ENCODE measurements at regions not wholly inside any gene's neighbourhood (a gene's known extent, or its start where the extent isn't known, plus 50 kb on each side); places are given as distances from the start of the nearest gene placed in this dataset.

- no peaks in the 10 kb centered on the region for H3K9me3 ChIP-seq (replicated peaks)
- DNase-seq: no peak
- H3K4me1 ChIP-seq: no peaks in the 10 kb centered on the region
- intact Hi-C loops (cut with micrococcal nuclease): no loop called here
- TF ChIP-seq CTCF (IDR thresholded peaks at IDR 0.05; ENCODE audit: borderline replicate concordance): no peak
- no peaks in the 10 kb centered on the region for H3K27me3 ChIP-seq (ENCODE audit: low read depth)
- H3K27ac ChIP-seq (replicated peaks): no peak overlapping the region
- no peak overlapping the region for H3K4me3 ChIP-seq
- H3K36me3 ChIP-seq: no peaks in the 10 kb centered on the region
These were observed 60.9 kb upstream of the MYEOV start for GRCh38 chr11:69232821-69233743.

DNA sequence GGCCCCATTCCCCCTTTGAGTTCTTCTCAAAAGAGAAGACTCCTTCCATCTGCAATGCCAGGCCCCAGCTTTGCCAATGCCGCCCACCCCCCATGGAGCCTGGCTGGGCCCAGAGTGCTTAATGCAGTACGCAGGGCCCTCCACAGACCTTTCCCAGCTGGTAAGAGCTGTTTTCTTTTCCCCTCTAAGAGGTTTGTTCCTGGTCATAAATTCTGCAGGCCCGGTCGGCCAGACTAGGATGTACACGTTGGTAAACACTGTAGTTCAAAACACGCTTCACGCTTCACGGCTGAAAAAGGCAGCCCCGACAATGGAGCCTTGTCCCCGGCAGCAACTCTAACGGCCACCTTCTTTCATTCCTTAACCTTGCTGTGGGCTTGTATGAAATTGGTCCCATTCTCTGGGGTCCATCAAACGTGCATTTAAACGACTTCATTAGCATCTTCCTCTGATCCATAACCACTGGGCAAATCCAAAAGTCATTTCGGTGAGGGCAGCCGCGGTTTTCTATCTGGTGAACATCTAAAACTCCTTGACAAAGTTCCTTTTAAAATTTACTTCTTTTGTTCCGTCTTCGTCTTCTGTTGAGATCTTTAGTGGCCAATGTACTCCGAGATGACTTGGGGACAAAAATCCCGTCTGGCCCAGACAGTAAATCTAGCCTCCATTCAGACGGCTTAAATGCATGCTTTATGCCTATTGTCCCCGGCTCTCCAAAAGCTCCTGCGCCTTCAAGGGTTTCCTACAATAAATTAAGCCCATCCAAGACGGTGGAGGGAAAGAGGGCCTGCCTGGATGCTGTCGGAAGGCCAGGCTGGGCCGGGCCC is 60.0 kb upstream of the MYEOV start:
- intact Hi-C loops (cut with micrococcal nuclease): no loop called here
- Histone ChIP-seq H3K4me1 (no peaks in the 10 kb centered on the region), H3K36me3 (no peaks in the 10 kb centered on the region), H3K4me3 (no peak overlapping the region), H3K27ac (replicated peaks) (no peak overlapping the region), H3K9me3 (replicated peaks) (no peaks in the 10 kb centered on the region), H3K27me3 (ENCODE audit: low read depth) (no peaks in the 10 kb centered on the region)
- no peak for TF ChIP-seq CTCF (IDR thresholded peaks at IDR 0.05; ENCODE audit: borderline replicate concordance)
- no peak for DNase-seq

- intact Hi-C loops (cut with micrococcal nuclease): no loop called here
- Histone ChIP-seq H3K27me3 (ENCODE audit: low read depth) (no peaks in the 10 kb centered on the region), H3K36me3 (no peaks in the 10 kb centered on the region), H3K27ac (replicated peaks) (no peak overlapping the region), H3K4me1 (no peaks in the 10 kb centered on the region), H3K9me3 (replicated peaks) (no peaks in the 10 kb centered on the region), H3K4me3 (no peak overlapping the region)
- DNase-seq: no peak
- no peak for TF ChIP-seq CTCF (IDR thresholded peaks at IDR 0.05; ENCODE audit: borderline replicate concordance)
These were observed 58.9 kb upstream of the MYEOV start for GRCh38 chr11:69234740-69235710.

GRCh38 chr11:69238573-69239351 is 55.2 kb upstream of the MYEOV start:
- no peaks in the 10 kb centered on the region for H3K27me3 ChIP-seq (ENCODE audit: low read depth)
- DNase-seq: no peak
- H3K4me1 ChIP-seq: no peaks in the 10 kb centered on the region
- no peaks in the 10 kb centered on the region for H3K9me3 ChIP-seq (replicated peaks)
- intact Hi-C loops (cut with micrococcal nuclease): no loop called here
- H3K36me3 ChIP-seq: no peaks in the 10 kb centered on the region
- H3K4me3 ChIP-seq: no peak overlapping the region
- H3K27ac ChIP-seq (replicated peaks): no peak overlapping the region
- TF ChIP-seq CTCF (IDR thresholded peaks at IDR 0.05; ENCODE audit: borderline replicate concordance): no peak

Measured in left ventricle myocardium inferior (tissue), 1 donor.